RWPE1 (cell line): ENCODE measurements at regions not wholly inside any gene's neighbourhood (a gene's known extent, or its start where the extent isn't known, plus 50 kb on each side); places are given as distances from the start of the nearest gene placed in this dataset.
"Not testable (repeated sequence)": the region's sequence is repeated elsewhere in the genome, so short reads cannot be mapped to it uniquely, and the experiment has no call there.

Experiments used
- CTCF ChIA-PET: fragments of 350-600 bp; sonication (Branson Sonifier 250); formaldehyde crosslinking; extraction: SDS; loops from one replicate; lab custom pipeline; 2021; lab: Yijun Ruan, JAX
- POLR2A ChIA-PET: fragments of 400-600 bp; formaldehyde crosslinking; extraction: SDS; loops from one replicate; lab custom pipeline; 2020; ENCODE audit warnings: antibody characterized with exemption; ENCODE audit not compliant: low non-redundant PET; lab: Yijun Ruan, JAX
- DNase-seq: peaks from one replicate; pipeline ENCODE4 v3.0.0; 2012; ENCODE audit warnings: low spot score
- H3K27ac ChIP-seq: fragments of 450-650 bp; 2 replicates; pipeline ENCODE4 v1.5.1; 2017
- TF ChIP-seq, protein P1 (sequence below): fragments of 450-650 bp; conservative IDR thresholded peaks from 2 replicates; pipeline ENCODE4 v1.5.1; 2017; ENCODE audit warnings: low read depth, mild to moderate bottlenecking

DNA sequence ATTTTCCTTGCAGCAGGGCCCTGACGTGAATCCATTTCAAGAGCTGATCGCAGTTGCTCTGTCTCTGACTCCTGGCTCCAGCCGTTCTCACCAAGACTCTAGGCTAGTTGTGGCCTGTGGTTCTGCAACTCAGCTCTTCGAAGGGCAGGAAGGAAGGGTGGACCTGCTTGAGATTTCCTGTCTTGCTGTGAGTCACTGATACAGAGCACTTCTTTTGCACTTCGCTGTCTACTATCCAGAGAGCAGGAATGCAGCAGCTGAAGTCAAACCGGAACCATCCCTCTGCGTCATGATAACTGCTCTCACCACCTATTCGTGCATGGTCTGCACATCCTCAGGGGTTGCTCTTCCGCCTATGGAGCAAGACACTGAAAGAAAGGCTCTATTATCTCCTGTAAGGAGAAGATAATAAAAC, 59.7 kb downstream of the RAP2B start:
- TF ChIP-seq, protein P1, sequence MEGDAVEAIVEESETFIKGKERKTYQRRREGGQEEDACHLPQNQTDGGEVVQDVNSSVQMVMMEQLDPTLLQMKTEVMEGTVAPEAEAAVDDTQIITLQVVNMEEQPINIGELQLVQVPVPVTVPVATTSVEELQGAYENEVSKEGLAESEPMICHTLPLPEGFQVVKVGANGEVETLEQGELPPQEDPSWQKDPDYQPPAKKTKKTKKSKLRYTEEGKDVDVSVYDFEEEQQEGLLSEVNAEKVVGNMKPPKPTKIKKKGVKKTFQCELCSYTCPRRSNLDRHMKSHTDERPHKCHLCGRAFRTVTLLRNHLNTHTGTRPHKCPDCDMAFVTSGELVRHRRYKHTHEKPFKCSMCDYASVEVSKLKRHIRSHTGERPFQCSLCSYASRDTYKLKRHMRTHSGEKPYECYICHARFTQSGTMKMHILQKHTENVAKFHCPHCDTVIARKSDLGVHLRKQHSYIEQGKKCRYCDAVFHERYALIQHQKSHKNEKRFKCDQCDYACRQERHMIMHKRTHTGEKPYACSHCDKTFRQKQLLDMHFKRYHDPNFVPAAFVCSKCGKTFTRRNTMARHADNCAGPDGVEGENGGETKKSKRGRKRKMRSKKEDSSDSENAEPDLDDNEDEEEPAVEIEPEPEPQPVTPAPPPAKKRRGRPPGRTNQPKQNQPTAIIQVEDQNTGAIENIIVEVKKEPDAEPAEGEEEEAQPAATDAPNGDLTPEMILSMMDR = no peak
- peak; percentile 86 for DNase-seq
- CTCF ChIA-PET = interaction anchor here (1.0 kb wide), 1 partner anchor 11 kb away, joined by 3 read pairs; no protein-coding TSS in a partner anchor
- H3K27ac ChIP-seq = peak overlapping the region; percentile 92
- POLR2A ChIA-PET = no interaction called here

DNA sequence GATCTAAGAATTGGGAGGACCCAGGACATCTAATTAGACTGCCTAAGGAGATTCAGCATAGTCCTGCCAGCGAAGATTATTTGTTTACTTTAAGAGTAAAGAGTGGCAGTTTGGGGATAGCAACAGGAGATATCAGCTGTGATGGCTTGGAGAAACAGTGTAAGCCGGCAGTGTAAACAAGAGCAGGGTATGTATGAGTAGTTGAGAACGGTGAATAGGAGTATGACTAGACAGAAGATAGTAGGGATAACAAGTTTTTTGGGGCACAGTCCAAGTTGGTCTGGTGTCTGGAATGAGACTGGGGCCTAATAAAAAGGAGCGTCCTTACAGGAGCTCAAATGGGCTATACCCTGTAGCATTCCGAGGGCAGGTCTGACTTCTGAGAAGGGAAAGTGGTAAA, 64.9 kb downstream of the RAP2B start:
- H3K27ac ChIP-seq, CTCF ChIA-PET, DNase-seq, POLR2A ChIA-PET: not testable (repeated sequence)

DNA sequence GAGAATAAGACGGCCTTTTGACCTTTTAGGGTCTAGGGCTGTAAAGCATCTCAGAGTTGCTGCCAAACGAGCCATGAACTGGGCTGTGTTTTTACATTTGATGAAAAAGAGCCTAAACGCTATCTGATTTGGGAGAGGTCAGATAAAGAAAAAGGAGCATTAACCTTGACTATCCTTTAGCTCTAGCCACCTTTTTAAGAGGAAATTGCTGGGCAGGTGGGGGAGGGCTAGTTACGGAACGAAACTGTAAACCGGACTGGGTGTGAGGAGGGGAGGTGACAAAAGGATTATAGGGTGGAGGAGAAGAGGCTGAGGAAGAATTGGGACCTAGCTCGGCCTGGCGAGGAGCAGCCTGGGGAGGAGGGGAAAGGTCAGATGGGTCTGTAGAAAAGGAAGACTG, 68.4 kb downstream of the RAP2B start:
- POLR2A ChIA-PET, H3K27ac ChIP-seq, CTCF ChIA-PET, DNase-seq: not testable (repeated sequence)

DNA sequence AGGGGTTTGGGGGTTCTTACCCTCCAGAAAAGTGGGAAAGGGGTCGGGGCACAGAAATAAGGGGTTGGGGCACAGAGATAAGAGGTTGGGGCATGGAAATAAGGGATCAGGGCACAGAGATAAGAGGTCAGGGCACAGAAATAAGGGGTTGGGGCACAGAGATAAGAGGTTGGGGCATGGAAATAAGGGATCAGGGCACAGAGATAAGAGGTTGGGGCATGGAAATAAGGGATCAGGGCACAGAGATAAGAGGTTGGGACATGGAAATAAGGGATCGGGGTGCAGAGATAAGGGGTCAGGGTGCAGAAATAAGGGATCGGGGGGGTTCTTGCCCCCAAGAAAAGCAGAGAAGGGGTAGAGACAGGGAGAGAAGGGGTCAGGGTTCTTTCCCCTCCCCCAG, 69.2 kb downstream of the RAP2B start:
- CTCF ChIA-PET, H3K27ac ChIP-seq, POLR2A ChIA-PET, DNase-seq: not testable (repeated sequence)

DNA sequence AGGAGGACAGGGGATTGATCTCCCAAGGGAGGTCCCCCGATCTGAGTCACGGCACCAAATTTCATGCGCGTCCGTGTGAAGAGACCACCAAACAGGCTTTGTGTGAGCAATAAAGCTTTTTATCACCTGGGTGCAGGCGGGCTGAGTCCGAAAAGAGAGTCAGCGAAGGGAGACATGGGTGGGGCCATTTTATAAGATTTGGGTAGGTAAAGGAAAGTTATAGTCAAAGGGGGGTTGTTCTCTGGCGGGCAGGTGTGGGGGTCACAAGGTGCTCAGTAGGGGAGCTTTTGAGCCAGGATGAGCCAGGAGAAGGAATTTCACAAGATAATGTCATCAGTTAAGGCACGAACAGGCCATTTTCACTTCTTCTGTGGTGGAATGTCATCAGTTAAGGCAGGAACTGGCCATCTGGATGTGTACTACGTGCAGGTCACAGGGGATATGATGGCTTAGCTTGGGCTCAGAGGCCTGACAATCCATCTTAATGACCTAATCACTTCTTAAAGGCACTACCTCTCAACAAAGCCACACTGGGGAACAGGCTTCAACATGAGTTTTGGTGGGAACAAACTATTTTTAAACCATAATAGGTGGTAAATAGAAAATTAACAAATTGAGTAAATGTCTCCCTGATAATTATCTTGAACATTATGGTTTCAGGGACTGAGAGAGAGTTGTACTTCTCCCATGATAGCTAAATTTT, 70.2 kb downstream of the RAP2B start:
- POLR2A ChIA-PET, DNase-seq, H3K27ac ChIP-seq, CTCF ChIA-PET: not testable (repeated sequence)

DNA sequence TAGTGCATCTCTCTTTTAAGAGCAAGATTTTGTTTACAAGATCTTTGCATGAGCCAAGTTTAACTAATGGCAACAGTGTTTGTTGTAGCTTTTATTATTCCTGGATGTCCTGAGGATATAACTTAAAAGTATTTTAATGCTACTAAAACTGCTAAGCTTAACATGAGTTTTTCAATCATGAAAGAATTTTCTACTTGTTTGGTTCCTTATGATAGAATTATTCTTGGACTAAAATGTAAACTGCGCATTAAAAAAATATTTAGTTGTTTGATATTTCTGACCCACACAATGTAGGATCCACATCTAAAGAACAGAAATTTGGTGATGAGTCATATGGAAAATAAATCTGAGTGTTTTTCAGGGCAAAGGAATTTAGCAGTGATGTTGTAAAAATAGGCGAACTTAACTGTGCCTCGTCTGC, 70.8 kb downstream of the RAP2B start:
- no peak overlapping the region for H3K27ac ChIP-seq
- POLR2A ChIA-PET = no interaction called here
- CTCF ChIA-PET = interaction anchor here (0.9 kb wide), 1 partner anchor 11 kb away, joined by 3 read pairs; no protein-coding TSS in a partner anchor
- no peak for DNase-seq
- TF ChIP-seq, protein P1 = no peak

DNA sequence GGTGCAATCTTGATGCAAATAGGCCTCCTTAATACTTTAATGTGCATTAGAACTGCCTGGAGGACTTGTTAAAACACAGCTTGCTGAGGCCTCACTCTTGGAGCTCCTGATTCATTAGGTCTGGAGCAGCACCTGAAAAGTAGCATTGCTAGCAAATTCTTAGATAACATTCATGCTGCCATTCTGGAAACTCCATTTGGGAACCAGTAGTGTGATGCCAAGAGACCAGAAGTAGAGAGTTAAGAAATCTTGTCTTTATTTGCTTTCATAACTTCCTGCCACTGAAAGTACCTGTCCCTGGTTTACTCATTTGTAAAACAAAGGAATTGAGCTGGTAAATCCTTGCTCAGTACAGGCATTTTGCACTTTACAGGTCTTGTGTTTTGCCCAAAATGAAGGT, 72.0 kb downstream of the RAP2B start:
- ChIA-PET POLR2A (no interaction called here), CTCF (interaction anchor here (0.6 kb wide), 1 partner anchor 1125 kb away, joined by 4 read pairs; no protein-coding TSS in a partner anchor)
- DNase-seq = no peak
- H3K27ac ChIP-seq = no peak overlapping the region
- TF ChIP-seq, protein P1 = no peak

DNA sequence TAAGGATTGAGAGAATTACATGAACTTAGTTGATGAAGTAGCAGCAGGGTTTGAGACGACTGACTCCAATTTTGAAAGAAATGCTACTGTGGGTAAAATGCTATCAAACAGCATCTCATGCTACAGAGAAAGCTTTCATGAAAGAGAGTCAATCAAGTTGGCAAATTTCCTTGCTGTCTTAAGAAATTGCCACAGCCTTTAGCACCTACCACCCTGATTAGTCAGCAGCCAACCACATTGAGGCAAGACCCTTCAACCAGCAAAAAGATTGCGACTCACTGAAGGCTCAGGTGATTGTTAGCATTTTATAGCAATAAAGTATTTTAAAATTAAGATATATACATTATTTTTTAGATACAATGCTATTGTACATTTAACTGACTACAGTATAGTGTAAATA, 80.9 kb downstream of the RAP2B start:
- DNase-seq = no peak
- ChIA-PET CTCF (interaction anchor here (0.5 kb wide), 1 partner anchor 673 kb away, joined by 4 read pairs; no protein-coding TSS in a partner anchor), POLR2A (no interaction called here)
- H3K27ac ChIP-seq = no peak overlapping the region
- TF ChIP-seq, protein P1 = no peak

DNA sequence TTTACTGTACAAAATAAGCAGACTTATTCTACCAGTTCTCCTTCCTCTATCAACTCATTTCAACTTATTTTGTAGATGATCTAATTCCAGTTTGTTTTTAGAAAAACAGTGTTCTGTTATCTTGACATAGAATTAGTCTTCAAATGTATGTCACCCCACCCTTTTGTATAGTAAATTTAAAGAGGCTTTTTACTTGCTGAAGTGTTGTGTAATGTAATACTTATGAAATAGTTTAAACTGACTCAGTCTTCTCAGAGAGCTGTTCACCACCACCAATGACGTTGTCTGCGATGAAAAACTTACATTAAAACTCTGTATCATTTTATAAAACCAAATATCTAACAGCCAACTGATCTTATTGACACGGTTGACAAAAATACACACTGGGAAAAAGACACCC, 82.9 kb downstream of the RAP2B start:
- DNase-seq = no peak
- TF ChIP-seq, protein P1 = no peak
- POLR2A ChIA-PET = no interaction called here
- H3K27ac ChIP-seq = no peak overlapping the region
- CTCF ChIA-PET = no interaction called here
